ENCODE measurements at regions not wholly inside any gene's neighbourhood (a gene's known extent, or its start where the extent isn't known, plus 50 kb on each side); places are given as distances from the start of the nearest gene placed in this dataset.
"Not testable (repeated sequence)": the region's sequence is repeated elsewhere in the genome, so short reads cannot be mapped to it uniquely, and the experiment has no call there.

DNA sequence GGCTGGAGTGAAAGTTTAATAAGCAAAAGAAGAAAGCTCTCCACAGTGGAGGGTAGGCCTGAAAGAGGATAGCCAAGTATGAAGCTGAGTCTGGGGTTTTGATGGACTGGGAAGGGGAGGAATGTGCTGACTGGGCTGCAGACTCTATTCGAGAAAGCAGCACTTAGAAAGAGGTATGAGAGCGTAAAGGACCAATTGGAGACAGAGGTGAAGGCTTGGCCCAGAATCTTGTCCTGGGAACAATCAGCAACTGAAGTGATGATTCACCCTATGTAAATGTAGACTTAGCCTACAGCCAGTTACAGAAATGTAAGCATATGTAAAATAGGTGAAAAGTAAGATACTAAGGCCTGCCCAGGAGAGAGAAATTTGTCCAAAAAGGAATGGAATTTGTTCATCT, 111.2 kb upstream of the HSFY2 start:
- no peaks in the 10 kb centered on the region for H3K4me1 Mint-ChIP-seq (ENCODE audit: low read depth)
- no peak overlapping the region for H3K4me3 ChIP-seq (ENCODE audit: low read length)
- H3K9me3 Mint-ChIP-seq, result no peaks in the 10 kb centered on the region
- H3K36me3 ChIP-seq (ENCODE audit: insufficient read depth, low read length), result no peaks in the 10 kb centered on the region
- H3K27me3 ChIP-seq (ENCODE audit: control insufficient read depth in 1 of 2, insufficient read depth in 2 of 2, low read length in 2 of 2), result no peaks in the 10 kb centered on the region
- H3K27me3 Mint-ChIP-seq, result no peaks in the 10 kb centered on the region
- POLR2A ChIA-PET, result no interaction called here
- H3K27ac ChIP-seq (ENCODE audit: low read depth in 1 of 2, low read length in 2 of 2), result no peak overlapping the region
- DNase-seq (no peak), ATAC-seq (ENCODE audit: poor library complexity) (no peak)
- H3K27ac Mint-ChIP-seq, result no peak overlapping the region
- no peaks in the 10 kb centered on the region for H3K4me1 ChIP-seq (ENCODE audit: insufficient read depth, low read length)
- no peaks in the 10 kb centered on the region for H3K36me3 Mint-ChIP-seq (ENCODE audit: low read depth)
- CTCF ChIA-PET, result no interaction called here
- TF ChIP-seq, protein P1, sequence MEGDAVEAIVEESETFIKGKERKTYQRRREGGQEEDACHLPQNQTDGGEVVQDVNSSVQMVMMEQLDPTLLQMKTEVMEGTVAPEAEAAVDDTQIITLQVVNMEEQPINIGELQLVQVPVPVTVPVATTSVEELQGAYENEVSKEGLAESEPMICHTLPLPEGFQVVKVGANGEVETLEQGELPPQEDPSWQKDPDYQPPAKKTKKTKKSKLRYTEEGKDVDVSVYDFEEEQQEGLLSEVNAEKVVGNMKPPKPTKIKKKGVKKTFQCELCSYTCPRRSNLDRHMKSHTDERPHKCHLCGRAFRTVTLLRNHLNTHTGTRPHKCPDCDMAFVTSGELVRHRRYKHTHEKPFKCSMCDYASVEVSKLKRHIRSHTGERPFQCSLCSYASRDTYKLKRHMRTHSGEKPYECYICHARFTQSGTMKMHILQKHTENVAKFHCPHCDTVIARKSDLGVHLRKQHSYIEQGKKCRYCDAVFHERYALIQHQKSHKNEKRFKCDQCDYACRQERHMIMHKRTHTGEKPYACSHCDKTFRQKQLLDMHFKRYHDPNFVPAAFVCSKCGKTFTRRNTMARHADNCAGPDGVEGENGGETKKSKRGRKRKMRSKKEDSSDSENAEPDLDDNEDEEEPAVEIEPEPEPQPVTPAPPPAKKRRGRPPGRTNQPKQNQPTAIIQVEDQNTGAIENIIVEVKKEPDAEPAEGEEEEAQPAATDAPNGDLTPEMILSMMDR (IDR thresholded peaks at IDR 0.05), result no peak
- H3K9me3 ChIP-seq (ENCODE audit: control insufficient read depth in 1 of 2, insufficient read depth in 1 of 2, low read length in 2 of 2), result peaks cover 0 to 7% of the 10 kb centered on the region in 2 experiments
- intact Hi-C loops (cut with DNase I, micrococcal nuclease), result no loop called here
- H3K4me3 Mint-ChIP-seq, result no peak overlapping the region

DNA sequence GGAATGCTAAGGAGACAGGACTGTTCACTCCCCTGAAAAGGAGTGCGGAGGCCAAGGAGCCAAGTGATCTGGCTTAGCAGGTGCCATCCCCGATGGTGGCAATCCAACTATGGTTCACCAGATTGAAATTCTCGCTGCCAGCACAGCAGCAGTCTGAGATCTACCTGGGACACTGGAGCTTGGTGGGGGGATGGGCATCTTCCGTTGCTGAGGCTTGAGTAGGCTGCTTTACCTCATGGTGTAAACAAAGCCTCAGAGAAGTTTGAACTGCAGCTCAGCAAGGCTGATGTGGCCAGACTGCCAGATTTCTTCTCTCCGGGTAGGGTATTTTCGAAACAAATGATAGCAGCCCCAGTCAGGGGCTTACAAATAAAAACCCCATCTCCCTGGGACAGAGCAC, 95.6 kb upstream of the HSFY2 start:
- H3K27ac Mint-ChIP-seq; DNase-seq; H3K4me1 Mint-ChIP-seq (ENCODE audit: low read depth); intact Hi-C loops (cut with DNase I, micrococcal nuclease); H3K36me3 ChIP-seq (ENCODE audit: insufficient read depth, low read length); POLR2A ChIA-PET; ATAC-seq (ENCODE audit: poor library complexity); H3K4me3 ChIP-seq (ENCODE audit: low read length); H3K4me1 ChIP-seq (ENCODE audit: insufficient read depth, low read length); H3K4me3 Mint-ChIP-seq; H3K27me3 Mint-ChIP-seq; H3K9me3 Mint-ChIP-seq; H3K27ac ChIP-seq (ENCODE audit: low read depth in 1 of 2, low read length in 2 of 2); H3K36me3 Mint-ChIP-seq (ENCODE audit: low read depth); H3K9me3 ChIP-seq (ENCODE audit: control insufficient read depth in 1 of 2, insufficient read depth in 1 of 2, low read length in 2 of 2); CTCF ChIA-PET; H3K27me3 ChIP-seq (ENCODE audit: control insufficient read depth in 1 of 2, insufficient read depth in 2 of 2, low read length in 2 of 2): not testable (repeated sequence)

DNA sequence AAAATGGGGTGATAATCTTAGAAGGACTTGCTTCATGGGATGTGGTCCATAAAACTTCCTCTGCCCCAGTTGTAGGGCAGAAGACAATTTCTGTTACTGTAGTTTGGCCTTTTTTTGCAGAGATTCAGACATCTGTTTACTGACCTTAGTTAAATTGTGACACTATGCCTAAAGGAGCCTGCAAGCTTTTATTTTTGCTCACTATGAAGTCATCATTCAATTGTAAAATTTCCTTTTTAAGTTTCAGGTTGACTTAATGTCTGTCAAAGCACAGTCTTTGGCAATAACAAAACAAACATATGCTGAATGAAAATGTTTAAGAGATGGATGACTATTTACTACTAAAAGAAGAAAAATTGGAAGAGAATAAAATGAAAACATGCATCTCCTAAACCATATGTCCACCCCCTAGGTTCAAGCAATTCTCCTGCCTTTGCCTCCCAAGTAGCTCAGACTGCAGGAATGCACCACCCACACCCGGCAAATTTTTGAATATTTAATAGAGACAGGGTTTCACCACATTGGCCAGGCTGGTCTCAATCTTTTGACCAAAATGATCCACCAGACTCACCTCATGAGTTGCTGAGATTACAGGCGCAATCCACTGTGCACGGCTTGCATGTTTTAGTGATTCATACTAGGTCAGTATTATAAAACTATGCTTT, 93.5 kb upstream of the HSFY2 start:
- H3K4me3 Mint-ChIP-seq, result not testable (repeated sequence)

DNA sequence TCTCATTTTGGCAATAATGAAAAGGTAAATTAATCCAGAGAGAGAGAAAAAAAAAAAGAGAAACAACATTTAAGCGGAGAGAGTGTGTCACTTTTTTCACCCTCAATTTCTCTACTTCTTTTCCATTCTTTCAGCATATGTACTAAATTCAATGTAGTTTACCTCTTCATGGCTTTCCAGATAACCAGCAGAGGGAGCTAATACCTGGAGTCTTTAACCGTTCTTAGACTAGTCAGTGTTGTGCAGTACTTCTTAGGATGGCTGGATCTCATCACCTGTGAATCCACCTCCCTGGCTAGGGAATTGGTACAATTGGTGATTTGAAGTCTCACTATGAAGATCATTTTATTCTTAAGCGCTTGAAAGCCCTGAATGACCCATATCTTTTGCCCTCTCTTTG, 87.3 kb upstream of the HSFY2 start:
- H3K9me3 ChIP-seq (ENCODE audit: control insufficient read depth in 1 of 2, insufficient read depth in 1 of 2, low read length in 2 of 2); H3K36me3 ChIP-seq (ENCODE audit: insufficient read depth, low read length); CTCF ChIA-PET; H3K27ac Mint-ChIP-seq; H3K27me3 ChIP-seq (ENCODE audit: control insufficient read depth in 1 of 2, insufficient read depth in 2 of 2, low read length in 2 of 2); H3K4me1 Mint-ChIP-seq (ENCODE audit: low read depth); H3K4me3 ChIP-seq (ENCODE audit: low read length); intact Hi-C loops (cut with DNase I, micrococcal nuclease); H3K9me3 Mint-ChIP-seq; H3K4me3 Mint-ChIP-seq; POLR2A ChIA-PET; H3K27me3 Mint-ChIP-seq; H3K36me3 Mint-ChIP-seq (ENCODE audit: low read depth); H3K27ac ChIP-seq (ENCODE audit: low read depth in 1 of 2, low read length in 2 of 2); H3K4me1 ChIP-seq (ENCODE audit: insufficient read depth, low read length); ATAC-seq (ENCODE audit: poor library complexity); DNase-seq: not testable (repeated sequence)

More for the DNA sequence above, 93.5 kb upstream of the HSFY2 start:
- H3K4me1 ChIP-seq (ENCODE audit: insufficient read depth, low read length); H3K36me3 ChIP-seq (ENCODE audit: insufficient read depth, low read length); H3K27ac Mint-ChIP-seq; H3K27me3 Mint-ChIP-seq; CTCF ChIA-PET; H3K4me1 Mint-ChIP-seq (ENCODE audit: low read depth); H3K9me3 ChIP-seq (ENCODE audit: control insufficient read depth in 1 of 2, insufficient read depth in 1 of 2, low read length in 2 of 2); H3K36me3 Mint-ChIP-seq (ENCODE audit: low read depth); H3K27ac ChIP-seq (ENCODE audit: low read depth in 1 of 2, low read length in 2 of 2); H3K27me3 ChIP-seq (ENCODE audit: control insufficient read depth in 1 of 2, insufficient read depth in 2 of 2, low read length in 2 of 2); intact Hi-C loops (cut with DNase I, micrococcal nuclease); ATAC-seq (ENCODE audit: poor library complexity); H3K9me3 Mint-ChIP-seq; POLR2A ChIA-PET; H3K4me3 ChIP-seq (ENCODE audit: low read length); DNase-seq: not testable (repeated sequence)

DNA sequence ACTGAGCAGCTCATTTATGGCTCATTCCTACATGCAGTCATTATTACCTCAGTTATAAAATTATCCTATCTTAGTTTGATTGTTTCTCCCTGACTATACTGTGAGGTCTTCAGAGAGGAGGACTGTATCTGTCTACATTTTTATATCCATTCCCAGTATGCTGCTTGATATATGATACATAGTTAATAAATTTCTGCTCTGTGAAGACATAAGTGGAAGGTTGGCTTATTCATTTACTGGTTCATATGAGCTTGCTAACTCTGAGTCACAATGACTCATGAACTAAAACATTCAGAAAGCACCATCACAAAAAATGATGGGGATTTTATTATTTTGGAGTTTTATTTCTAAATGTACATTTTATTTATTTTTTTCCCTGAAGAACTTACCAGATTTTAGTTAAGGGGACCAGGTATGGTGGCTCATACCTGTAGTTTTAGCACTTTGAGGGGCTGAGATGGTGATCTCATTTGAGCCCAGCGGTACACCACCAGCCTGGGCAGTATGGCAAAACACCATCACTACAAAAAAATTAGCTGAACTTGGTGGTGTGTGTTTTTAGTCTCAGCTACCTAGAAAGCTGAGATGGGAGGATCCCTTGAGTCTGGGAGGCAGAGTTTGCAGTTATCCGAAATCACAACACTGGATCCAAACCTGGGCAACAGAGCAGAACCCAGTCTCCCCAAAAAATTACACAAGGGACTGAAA, 85.1 kb upstream of the HSFY2 start:
- H3K4me3 ChIP-seq (ENCODE audit: low read length); H3K9me3 Mint-ChIP-seq; DNase-seq; H3K36me3 ChIP-seq (ENCODE audit: insufficient read depth, low read length); H3K4me3 Mint-ChIP-seq; H3K36me3 Mint-ChIP-seq (ENCODE audit: low read depth); intact Hi-C loops (cut with DNase I, micrococcal nuclease); POLR2A ChIA-PET; H3K27me3 Mint-ChIP-seq; CTCF ChIA-PET; H3K4me1 ChIP-seq (ENCODE audit: insufficient read depth, low read length); H3K27me3 ChIP-seq (ENCODE audit: control insufficient read depth in 1 of 2, insufficient read depth in 2 of 2, low read length in 2 of 2); H3K27ac ChIP-seq (ENCODE audit: low read depth in 1 of 2, low read length in 2 of 2); H3K4me1 Mint-ChIP-seq (ENCODE audit: low read depth); H3K27ac Mint-ChIP-seq; ATAC-seq (ENCODE audit: poor library complexity); H3K9me3 ChIP-seq (ENCODE audit: control insufficient read depth in 1 of 2, insufficient read depth in 1 of 2, low read length in 2 of 2): not testable (repeated sequence)

DNA sequence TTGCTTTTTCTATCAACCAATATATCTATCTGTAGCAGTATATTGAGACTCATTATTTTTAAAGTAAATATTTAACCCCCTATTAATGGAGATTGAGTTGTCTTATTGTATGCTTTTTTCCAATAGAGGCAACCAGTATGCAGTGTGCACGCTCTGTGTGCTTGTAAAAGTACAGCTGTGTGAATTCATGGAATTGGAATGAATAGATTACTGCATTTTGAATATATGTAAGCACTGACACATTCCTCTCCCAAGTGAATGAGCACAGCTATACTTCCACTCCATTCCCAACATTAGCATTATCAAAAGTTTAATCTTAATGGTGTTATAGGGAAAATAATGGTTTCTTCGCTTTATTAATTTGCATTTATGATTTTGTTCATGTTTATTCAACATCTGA, 81.6 kb upstream of the HSFY2 start:
- H3K27ac Mint-ChIP-seq; intact Hi-C loops (cut with DNase I, micrococcal nuclease): not testable (repeated sequence)

More for the DNA sequence above, 81.6 kb upstream of the HSFY2 start:
- ATAC-seq (ENCODE audit: poor library complexity); H3K9me3 ChIP-seq (ENCODE audit: control insufficient read depth in 1 of 2, insufficient read depth in 1 of 2, low read length in 2 of 2); DNase-seq; H3K4me3 Mint-ChIP-seq; H3K4me1 ChIP-seq (ENCODE audit: insufficient read depth, low read length); H3K27ac ChIP-seq (ENCODE audit: low read depth in 1 of 2, low read length in 2 of 2); H3K4me1 Mint-ChIP-seq (ENCODE audit: low read depth); POLR2A ChIA-PET; H3K27me3 ChIP-seq (ENCODE audit: control insufficient read depth in 1 of 2, insufficient read depth in 2 of 2, low read length in 2 of 2); H3K36me3 Mint-ChIP-seq (ENCODE audit: low read depth); H3K9me3 Mint-ChIP-seq; H3K36me3 ChIP-seq (ENCODE audit: insufficient read depth, low read length); CTCF ChIA-PET; H3K27me3 Mint-ChIP-seq; H3K4me3 ChIP-seq (ENCODE audit: low read length): not testable (repeated sequence)

All from CD4-positive, alpha-beta T cell (primary cell).